Epithelial cell of proximal tubule (primary cell): ENCODE measurements at regions not wholly inside any gene's neighbourhood (a gene's known extent, or its start where the extent isn't known, plus 50 kb on each side); places are given as distances from the start of the nearest gene placed in this dataset.

Experiments used
- DNase-seq: peaks from one replicate; pipeline ENCODE4 v3.0.0-alpha.2; 2011; ENCODE audit warnings: low read depth
- H3K4me3 ChIP-seq: 2 replicates; pipeline ENCODE4 v1.5.1; 2011; ENCODE audit warnings: low read depth, mild to moderate bottlenecking, low read length
- TF ChIP-seq, protein P1 (sequence below): conservative IDR thresholded peaks from 2 replicates; pipeline ENCODE4 v1.5.1; 2012; ENCODE audit warnings: low read depth, mild to moderate bottlenecking, low read length

- DNase-seq: no peak
- TF ChIP-seq, protein P1, sequence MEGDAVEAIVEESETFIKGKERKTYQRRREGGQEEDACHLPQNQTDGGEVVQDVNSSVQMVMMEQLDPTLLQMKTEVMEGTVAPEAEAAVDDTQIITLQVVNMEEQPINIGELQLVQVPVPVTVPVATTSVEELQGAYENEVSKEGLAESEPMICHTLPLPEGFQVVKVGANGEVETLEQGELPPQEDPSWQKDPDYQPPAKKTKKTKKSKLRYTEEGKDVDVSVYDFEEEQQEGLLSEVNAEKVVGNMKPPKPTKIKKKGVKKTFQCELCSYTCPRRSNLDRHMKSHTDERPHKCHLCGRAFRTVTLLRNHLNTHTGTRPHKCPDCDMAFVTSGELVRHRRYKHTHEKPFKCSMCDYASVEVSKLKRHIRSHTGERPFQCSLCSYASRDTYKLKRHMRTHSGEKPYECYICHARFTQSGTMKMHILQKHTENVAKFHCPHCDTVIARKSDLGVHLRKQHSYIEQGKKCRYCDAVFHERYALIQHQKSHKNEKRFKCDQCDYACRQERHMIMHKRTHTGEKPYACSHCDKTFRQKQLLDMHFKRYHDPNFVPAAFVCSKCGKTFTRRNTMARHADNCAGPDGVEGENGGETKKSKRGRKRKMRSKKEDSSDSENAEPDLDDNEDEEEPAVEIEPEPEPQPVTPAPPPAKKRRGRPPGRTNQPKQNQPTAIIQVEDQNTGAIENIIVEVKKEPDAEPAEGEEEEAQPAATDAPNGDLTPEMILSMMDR: no peak
- peak overlapping the region; percentile 97 for H3K4me3 ChIP-seq
These were observed 85.7 kb upstream of the RNF38 start for GRCh38 chr9:36485647-36486328.

DNA sequence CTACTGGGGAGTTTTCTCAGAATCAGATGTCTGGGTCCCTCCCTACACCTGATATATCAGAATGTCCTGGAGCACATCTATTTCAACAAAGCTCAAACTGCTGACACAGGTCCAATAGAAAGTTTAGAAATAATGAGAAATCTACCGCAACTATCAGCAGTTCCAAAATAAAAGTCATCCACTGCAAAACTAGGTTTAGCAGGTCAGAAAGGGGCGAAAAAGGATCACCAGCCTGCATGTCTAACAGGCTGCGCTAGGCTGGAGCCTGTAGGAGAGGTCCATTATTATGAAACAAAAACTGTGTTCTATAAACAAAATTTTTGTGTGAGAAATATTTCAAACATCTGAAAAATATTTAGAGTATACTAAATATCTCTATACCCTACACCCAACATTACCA, 84.1 kb upstream of the RNF38 start:
- H3K4me3 ChIP-seq: no peak overlapping the region
- TF ChIP-seq, protein P1: no peak
- DNase-seq: no peak

GRCh38 chr9:36479101-36479500, 79.0 kb upstream of the RNF38 start:
- no peak overlapping the region for H3K4me3 ChIP-seq
- no peak for DNase-seq
- TF ChIP-seq, protein P1: no peak

GRCh38 chr9:36471359-36471758, 71.3 kb upstream of the RNF38 start:
- H3K4me3 ChIP-seq: peak overlapping the region; percentile 49
- DNase-seq: no peak
- TF ChIP-seq, protein P1: no peak

DNA sequence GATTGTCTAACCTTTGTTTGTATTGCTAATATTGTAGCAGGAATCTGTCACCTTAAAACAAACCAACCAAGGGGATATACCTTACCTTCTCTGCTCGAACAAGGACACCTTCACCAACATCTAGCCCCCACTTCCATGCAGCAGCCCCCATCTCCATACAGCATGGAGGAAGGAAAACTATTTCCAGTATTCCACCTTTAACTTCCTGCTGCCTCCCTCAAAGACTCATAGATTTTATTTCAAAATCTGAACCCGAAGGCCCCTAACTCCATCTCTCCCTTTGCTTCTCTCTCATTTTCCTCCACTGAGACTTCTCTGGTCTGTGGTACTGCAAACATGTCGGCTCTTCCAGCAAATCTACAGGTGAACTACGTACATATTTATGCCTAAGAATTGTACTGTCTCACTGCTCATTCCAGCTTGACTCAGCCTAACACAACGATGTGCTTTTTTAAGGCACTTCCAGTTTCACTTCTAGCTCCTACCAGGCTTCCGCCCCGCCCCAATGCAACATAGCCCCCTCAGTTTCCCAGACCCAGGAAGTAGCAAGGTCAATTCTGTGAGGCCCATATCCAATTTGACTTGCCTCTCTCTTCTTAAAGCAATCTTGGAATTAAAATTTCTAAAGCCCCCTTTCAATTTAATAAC, 70.7 kb upstream of the RNF38 start:
- DNase-seq: no peak
- H3K4me3 ChIP-seq: peak overlapping the region; percentile 49
- TF ChIP-seq, protein P1: no peak

DNA sequence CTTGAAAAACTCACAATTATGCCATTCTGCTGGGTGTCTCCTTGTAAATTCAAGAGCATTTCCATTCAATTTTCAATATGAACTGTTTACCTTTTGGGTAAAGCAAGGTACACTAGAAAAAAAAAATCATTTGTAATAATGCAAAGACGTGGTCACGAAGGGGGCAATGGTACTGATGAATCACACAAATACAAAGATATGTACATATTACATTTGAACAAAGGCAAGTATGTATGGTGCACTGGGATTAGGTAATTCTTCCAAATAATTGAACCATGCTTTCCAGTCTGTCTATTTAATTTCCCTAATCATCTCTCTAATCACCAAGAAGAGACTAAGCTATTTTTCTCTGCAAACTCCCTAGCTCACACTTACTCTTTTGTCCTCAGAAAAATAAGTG, 63.4 kb upstream of the RNF38 start:
- no peak overlapping the region for H3K4me3 ChIP-seq
- no peak for DNase-seq
- TF ChIP-seq, protein P1: no peak

GRCh38 chr9:36462245-36462644, 62.2 kb upstream of the RNF38 start:
- no peak for DNase-seq

More at GRCh38 chr9:36462245-36462644, 62.2 kb upstream of the RNF38 start:
- H3K4me3 ChIP-seq: no peak overlapping the region
- TF ChIP-seq, protein P1: no peak
